Parathyroid adenoma (tissue), 2 donors: ENCODE measurements at regions not wholly inside any gene's neighbourhood (a gene's known extent, or its start where the extent isn't known, plus 50 kb on each side); places are given as distances from the start of the nearest gene placed in this dataset.

Experiments
- H2AFZ ChIP-seq: fragments of 300-600 bp; sonication (generic); one replicate; pipeline ENCODE4 v1.7.0; 2017; ENCODE audit warnings: antibody characterized with exemption, mild to moderate bottlenecking
- H3K27ac ChIP-seq: fragments of 300-600 bp; sonication (generic); one replicate; pipeline ENCODE4 v1.7.0; 2017
- H3K27me3 ChIP-seq: fragments of 300-600 bp; sonication (generic); one replicate; pipeline ENCODE4 v1.7.0; 2017; ENCODE audit warnings: low read length; ENCODE audit not compliant: control insufficient read depth, insufficient read depth
- H3K36me3 ChIP-seq: fragments of 300-600 bp; sonication (generic); one replicate; pipeline ENCODE4 v1.7.0; 2017; ENCODE audit warnings: low read length; ENCODE audit not compliant: control insufficient read depth, insufficient read depth
- H3K4me1 ChIP-seq: fragments of 300-600 bp; sonication (generic); one replicate; pipeline ENCODE4 v1.7.0; 2017; ENCODE audit warnings: control low read depth
- H3K4me2 ChIP-seq: fragments of 300-600 bp; sonication (generic); one replicate; pipeline ENCODE4 v1.7.0; 2017; ENCODE audit warnings: low read length
- H3K4me3 ChIP-seq: fragments of 300-600 bp; sonication (generic); one replicate; pipeline ENCODE4 v1.7.0; 2017; ENCODE audit warnings: low read depth, low read length
- H3K79me2 ChIP-seq: fragments of 300-600 bp; sonication (generic); one replicate; pipeline ENCODE4 v1.7.0; 2017; ENCODE audit warnings: control low read depth
- H3K9ac ChIP-seq: fragments of 300-600 bp; sonication (generic); one replicate; pipeline ENCODE4 v1.7.0; 2017; ENCODE audit warnings: mild to moderate bottlenecking
- H3K9me3 ChIP-seq: fragments of 300-600 bp; sonication (generic); one replicate; pipeline ENCODE4 v1.7.0; 2017; ENCODE audit warnings: low read length; ENCODE audit not compliant: control insufficient read depth
- TF ChIP-seq, protein P1 (sequence below): fragments of 300-600 bp; sonication (generic); IDR thresholded peaks from one replicate; pipeline ENCODE4 v1.7.0; 2017; ENCODE audit warnings: antibody characterized with exemption, mild to moderate bottlenecking
- donor health status: primary hyperparathyroidism.

DNA sequence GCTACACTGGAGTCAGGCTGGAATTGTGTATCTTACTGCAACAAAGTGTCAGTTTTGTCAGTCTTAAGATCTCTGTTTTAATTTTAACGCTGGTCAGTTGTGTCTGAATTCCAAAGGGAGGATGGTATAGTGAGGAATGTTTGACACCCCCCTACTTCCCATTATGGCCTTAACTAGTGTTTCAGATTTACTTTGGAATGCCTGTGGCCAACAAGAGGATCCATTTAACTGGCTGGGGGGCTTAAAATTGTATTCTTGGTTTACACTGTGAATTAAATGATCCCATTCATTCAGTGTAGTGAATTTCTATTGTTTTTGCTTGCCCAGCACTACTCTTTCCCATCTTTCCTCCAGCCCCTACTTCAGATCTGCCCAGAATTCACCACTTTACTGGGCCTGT lies 75.8 kb upstream of the IQCM start:
- Histone ChIP-seq H3K36me3 (no peaks in the 10 kb centered on the region), H3K9ac (no peak overlapping the region), H3K4me1 (no peaks in the 10 kb centered on the region), H3K4me3 (no peak overlapping the region), H3K79me2 (no peaks in the 10 kb centered on the region), H3K9me3 (no peaks in the 10 kb centered on the region), H3K27ac (no peak overlapping the region), H2AFZ (no peak overlapping the region), H3K27me3 (no peaks in the 10 kb centered on the region), H3K4me2 (no peak overlapping the region)
- TF ChIP-seq, protein P1, sequence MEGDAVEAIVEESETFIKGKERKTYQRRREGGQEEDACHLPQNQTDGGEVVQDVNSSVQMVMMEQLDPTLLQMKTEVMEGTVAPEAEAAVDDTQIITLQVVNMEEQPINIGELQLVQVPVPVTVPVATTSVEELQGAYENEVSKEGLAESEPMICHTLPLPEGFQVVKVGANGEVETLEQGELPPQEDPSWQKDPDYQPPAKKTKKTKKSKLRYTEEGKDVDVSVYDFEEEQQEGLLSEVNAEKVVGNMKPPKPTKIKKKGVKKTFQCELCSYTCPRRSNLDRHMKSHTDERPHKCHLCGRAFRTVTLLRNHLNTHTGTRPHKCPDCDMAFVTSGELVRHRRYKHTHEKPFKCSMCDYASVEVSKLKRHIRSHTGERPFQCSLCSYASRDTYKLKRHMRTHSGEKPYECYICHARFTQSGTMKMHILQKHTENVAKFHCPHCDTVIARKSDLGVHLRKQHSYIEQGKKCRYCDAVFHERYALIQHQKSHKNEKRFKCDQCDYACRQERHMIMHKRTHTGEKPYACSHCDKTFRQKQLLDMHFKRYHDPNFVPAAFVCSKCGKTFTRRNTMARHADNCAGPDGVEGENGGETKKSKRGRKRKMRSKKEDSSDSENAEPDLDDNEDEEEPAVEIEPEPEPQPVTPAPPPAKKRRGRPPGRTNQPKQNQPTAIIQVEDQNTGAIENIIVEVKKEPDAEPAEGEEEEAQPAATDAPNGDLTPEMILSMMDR, result no peak

DNA sequence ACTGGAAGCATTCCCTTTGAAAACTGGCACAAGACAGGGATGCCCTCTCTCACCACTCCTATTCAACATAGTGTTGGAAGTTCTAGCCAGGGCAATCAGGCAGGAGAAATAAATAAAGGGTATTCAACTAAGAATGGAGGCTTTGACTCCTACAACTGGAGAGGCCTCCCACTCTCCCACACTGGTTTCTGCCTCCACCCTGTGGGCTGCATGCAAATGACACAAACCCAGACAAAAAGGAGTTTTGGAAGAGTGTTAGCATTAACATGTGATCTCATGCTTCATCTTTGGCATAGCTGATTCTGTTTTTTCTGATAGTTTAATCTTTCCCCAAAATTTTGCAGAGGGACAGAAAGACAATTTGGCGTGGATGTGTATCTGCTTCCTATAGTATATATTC lies 80.8 kb upstream of the IQCM start:
- H3K79me2 ChIP-seq, result no peaks in the 10 kb centered on the region
- H3K9me3 ChIP-seq, result no peaks in the 10 kb centered on the region
- H3K4me1 ChIP-seq, result no peaks in the 10 kb centered on the region
- H3K4me3 ChIP-seq, result no peak overlapping the region
- no peak overlapping the region for H3K9ac ChIP-seq
- no peak overlapping the region for H3K4me2 ChIP-seq
- H2AFZ ChIP-seq, result no peak overlapping the region
- no peaks in the 10 kb centered on the region for H3K36me3 ChIP-seq
- H3K27me3 ChIP-seq, result no peaks in the 10 kb centered on the region
- TF ChIP-seq, protein P1, result no peak
- H3K27ac ChIP-seq, result no peak overlapping the region

DNA sequence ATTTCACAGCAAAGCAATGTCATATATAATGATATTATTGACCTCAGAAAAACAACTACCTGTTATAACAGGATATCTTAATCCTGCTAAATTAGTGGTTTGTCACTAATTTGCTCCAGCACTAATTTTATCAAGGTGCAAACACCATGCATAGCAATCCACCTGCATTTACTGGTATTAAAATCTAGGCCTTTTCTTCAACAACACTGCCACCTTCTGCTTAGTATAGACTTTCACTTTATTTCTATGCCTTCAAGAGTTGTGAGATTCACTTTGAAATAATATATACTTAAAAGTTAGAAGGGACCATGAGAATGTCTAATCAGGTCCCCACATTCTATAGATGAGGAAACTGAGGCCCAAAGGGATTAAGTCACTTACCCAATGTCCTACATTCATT lies 82.1 kb upstream of the IQCM start:
- TF ChIP-seq, protein P1, result no peak
- Histone ChIP-seq H3K27ac (no peak overlapping the region), H3K27me3 (no peaks in the 10 kb centered on the region), H3K9ac (no peak overlapping the region), H3K4me3 (no peak overlapping the region), H2AFZ (no peak overlapping the region), H3K4me1 (no peaks in the 10 kb centered on the region), H3K79me2 (no peaks in the 10 kb centered on the region), H3K36me3 (no peaks in the 10 kb centered on the region), H3K4me2 (no peak overlapping the region), H3K9me3 (no peaks in the 10 kb centered on the region)

DNA sequence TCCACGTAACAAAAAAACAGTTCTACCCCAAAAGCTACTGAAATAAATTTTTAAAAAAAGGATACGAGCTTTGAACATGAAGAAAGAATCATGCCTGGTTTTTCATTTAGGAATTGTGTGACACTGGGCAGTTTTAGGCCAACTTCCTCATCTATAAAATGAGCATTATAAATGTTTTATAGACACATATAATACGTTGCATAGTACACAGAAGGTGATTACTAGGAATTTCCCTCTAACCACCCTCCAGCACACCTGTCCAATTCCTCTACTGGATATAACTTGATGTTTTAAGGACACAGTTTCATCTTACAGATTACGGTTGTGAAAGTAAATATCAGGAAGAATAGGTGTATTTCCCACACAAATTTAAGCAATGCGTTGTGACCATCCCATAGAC lies 85.5 kb upstream of the IQCM start:
- no peak overlapping the region for H3K4me2 ChIP-seq
- H3K27me3 ChIP-seq, result no peaks in the 10 kb centered on the region
- no peaks in the 10 kb centered on the region for H3K4me1 ChIP-seq
- no peaks in the 10 kb centered on the region for H3K9me3 ChIP-seq
- no peak overlapping the region for H3K4me3 ChIP-seq
- no peak overlapping the region for H3K9ac ChIP-seq
- no peaks in the 10 kb centered on the region for H3K36me3 ChIP-seq
- TF ChIP-seq, protein P1, result no peak
- no peak overlapping the region for H2AFZ ChIP-seq
- no peaks in the 10 kb centered on the region for H3K79me2 ChIP-seq
- H3K27ac ChIP-seq, result no peak overlapping the region

DNA sequence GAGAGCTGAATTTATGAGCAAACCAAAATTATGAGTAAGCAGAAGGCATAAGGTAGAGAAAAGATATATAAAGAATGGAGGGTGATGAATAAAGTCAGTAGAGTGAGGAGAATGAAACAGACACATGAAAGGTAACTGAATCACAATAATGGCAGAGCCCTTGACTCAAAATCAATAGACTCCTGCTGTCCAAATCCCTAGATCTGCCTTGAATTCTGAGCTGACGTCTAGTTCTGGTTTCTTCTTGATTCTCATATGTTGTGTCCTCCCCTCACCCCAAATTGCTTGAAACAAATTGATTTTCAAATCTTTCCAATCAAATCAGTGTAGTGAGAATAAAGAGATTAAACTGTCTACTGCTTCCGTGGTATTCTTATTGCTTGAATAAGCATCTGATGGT lies 86.6 kb upstream of the IQCM start:
- Histone ChIP-seq H3K27ac (no peak overlapping the region), H3K79me2 (no peaks in the 10 kb centered on the region), H2AFZ (no peak overlapping the region), H3K4me3 (no peak overlapping the region), H3K27me3 (no peaks in the 10 kb centered on the region), H3K9ac (no peak overlapping the region), H3K4me1 (no peaks in the 10 kb centered on the region), H3K4me2 (no peak overlapping the region), H3K9me3 (no peaks in the 10 kb centered on the region), H3K36me3 (no peaks in the 10 kb centered on the region)
- TF ChIP-seq, protein P1, result no peak
